OCI-LY1 (cell line): ENCODE measurements at regions not wholly inside any gene's neighbourhood (a gene's known extent, or its start where the extent isn't known, plus 50 kb on each side); places are given as distances from the start of the nearest gene placed in this dataset.

ENCODE experiments used
- H2AFZ ChIP-seq: fragments of 200-600 bp; sonication (generic), shearing (Covaris generic); 2 replicates; pipeline ENCODE4 v1.6.0; 2014; ENCODE audit warnings: antibody characterized with exemption, mild to moderate bottlenecking, low read length
- H3F3A ChIP-seq: fragments of 200-600 bp; sonication (generic), shearing (Covaris generic); 2 replicates; pipeline ENCODE4 v1.6.0; 2014; ENCODE audit warnings: mild to moderate bottlenecking, antibody characterized with exemption, low read length, moderate library complexity; ENCODE audit not compliant: insufficient read depth
- H3K27ac ChIP-seq: fragments of 200-600 bp; sonication (generic); 2 replicates; pipeline ENCODE4 v1.5.1; 2014; ENCODE audit warnings: low read length, mixed run types, mild to moderate bottlenecking, low read depth; ENCODE audit not compliant: poor library complexity, severe bottlenecking
- H3K27me3 ChIP-seq: fragments of 200-600 bp; sonication (generic); 2 replicates; pipeline ENCODE4 v1.6.0; 2014; ENCODE audit warnings: antibody characterized with exemption, mild to moderate bottlenecking, low read length, moderate library complexity; ENCODE audit not compliant: insufficient read depth
- H3K36me3 ChIP-seq: fragments of 200-600 bp; sonication (generic); 2 replicates; pipeline ENCODE4 v1.6.1; 2014; ENCODE audit warnings: mild to moderate bottlenecking, antibody characterized with exemption, low read length, moderate library complexity, mixed read lengths; ENCODE audit not compliant: insufficient read depth
- H3K4me1 ChIP-seq: fragments of 200-600 bp; sonication (generic); 2 replicates; pipeline ENCODE4 v1.5.1; 2014; ENCODE audit warnings: mild to moderate bottlenecking, low read length, moderate library complexity; ENCODE audit not compliant: insufficient read depth, severe bottlenecking
- H3K4me2 ChIP-seq: fragments of 200-600 bp; sonication (generic), shearing (Covaris generic); 2 replicates; pipeline ENCODE4 v1.6.1; 2014; ENCODE audit warnings: low read length
- H3K4me3 ChIP-seq: fragments of 200-600 bp; sonication (generic); 2 replicates; pipeline ENCODE4 v1.5.1; 2014; ENCODE audit warnings: low read length, low read depth, mild to moderate bottlenecking, mixed read lengths; ENCODE audit not compliant: poor library complexity, severe bottlenecking
- H3K79me2 ChIP-seq: fragments of 200-600 bp; shearing (Covaris generic); 2 replicates; pipeline ENCODE4 v1.6.1; 2016; ENCODE audit warnings: mixed run types, low read length, mixed read lengths; ENCODE audit not compliant: insufficient read depth
- H3K9ac ChIP-seq: fragments of 200-600 bp; sonication (generic), shearing (Covaris generic); 2 replicates; pipeline ENCODE4 v1.6.1; 2014; ENCODE audit warnings: mild to moderate bottlenecking, low read length, mixed read lengths
- H3K9me2 ChIP-seq: fragments of 200-600 bp; sonication (generic), shearing (Covaris generic); 2 replicates; pipeline ENCODE4 v1.6.1; 2014; ENCODE audit warnings: low read depth, mild to moderate bottlenecking, low read length, mixed read lengths
- H3K9me3 ChIP-seq: fragments of 200-600 bp; shearing (Covaris generic); 2 replicates; pipeline ENCODE4 v1.6.1; 2014; ENCODE audit warnings: low read length, mixed read lengths
- H4K20me1 ChIP-seq: fragments of 200-600 bp; sonication (generic), shearing (Covaris generic); 2 replicates; pipeline ENCODE4 v1.6.0; 2016; ENCODE audit warnings: mild to moderate bottlenecking, low read length; ENCODE audit not compliant: insufficient read depth
- EZH2 ChIP-seq: fragments of 200-600 bp; sonication (generic), shearing (Covaris generic); IDR thresholded peaks from 2 replicates; pipeline ENCODE4 v1.8.0; 2017; ENCODE audit warnings: borderline replicate concordance, mixed run types, mild to moderate bottlenecking, antibody characterized with exemption, low read length, moderate library complexity, mixed read lengths
- TF ChIP-seq, protein P1 (sequence below): fragments of 200-600 bp; sonication (generic), shearing (Covaris generic); IDR thresholded peaks from 2 replicates; pipeline ENCODE4 v1.5.1; 2017; ENCODE audit warnings: mild to moderate bottlenecking, antibody characterized with exemption, low read length, moderate library complexity, mixed read lengths

DNA sequence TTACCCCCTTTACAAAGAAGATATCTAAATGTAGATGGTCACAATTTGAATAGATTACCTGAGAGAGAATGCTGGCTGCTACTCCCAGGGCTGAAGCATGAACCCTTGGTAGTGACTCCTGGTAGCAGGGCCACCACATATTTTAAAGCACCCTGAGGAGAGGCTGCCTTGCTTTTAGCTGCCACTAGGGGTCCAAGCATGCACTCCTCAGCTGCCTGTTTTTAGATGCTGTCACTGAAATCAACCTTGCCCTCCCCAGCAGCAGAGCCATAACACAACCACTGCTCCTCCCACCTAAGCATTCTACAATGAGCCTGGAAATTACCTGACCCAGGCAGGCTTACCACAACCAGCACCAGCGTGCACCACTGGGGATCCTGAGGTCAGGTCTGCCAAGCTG is 850.9 kb downstream of the FAM133A start:
- Histone ChIP-seq H3K9me3 (no peaks in the 10 kb centered on the region), H3F3A (no peaks in the 10 kb centered on the region), H3K79me2 (no peaks in the 10 kb centered on the region), H3K27me3 (no peaks in the 10 kb centered on the region), H3K4me3 (no peak overlapping the region), H3K9ac (no peak overlapping the region), H4K20me1 (no peaks in the 10 kb centered on the region), H3K27ac (no peak overlapping the region), H3K9me2 (no peaks in the 10 kb centered on the region), H3K4me1 (no peaks in the 10 kb centered on the region), H2AFZ (no peak overlapping the region), H3K4me2 (no peak overlapping the region), H3K36me3 (no peaks in the 10 kb centered on the region)
- TF ChIP-seq EZH2: no peak
- TF ChIP-seq, protein P1, sequence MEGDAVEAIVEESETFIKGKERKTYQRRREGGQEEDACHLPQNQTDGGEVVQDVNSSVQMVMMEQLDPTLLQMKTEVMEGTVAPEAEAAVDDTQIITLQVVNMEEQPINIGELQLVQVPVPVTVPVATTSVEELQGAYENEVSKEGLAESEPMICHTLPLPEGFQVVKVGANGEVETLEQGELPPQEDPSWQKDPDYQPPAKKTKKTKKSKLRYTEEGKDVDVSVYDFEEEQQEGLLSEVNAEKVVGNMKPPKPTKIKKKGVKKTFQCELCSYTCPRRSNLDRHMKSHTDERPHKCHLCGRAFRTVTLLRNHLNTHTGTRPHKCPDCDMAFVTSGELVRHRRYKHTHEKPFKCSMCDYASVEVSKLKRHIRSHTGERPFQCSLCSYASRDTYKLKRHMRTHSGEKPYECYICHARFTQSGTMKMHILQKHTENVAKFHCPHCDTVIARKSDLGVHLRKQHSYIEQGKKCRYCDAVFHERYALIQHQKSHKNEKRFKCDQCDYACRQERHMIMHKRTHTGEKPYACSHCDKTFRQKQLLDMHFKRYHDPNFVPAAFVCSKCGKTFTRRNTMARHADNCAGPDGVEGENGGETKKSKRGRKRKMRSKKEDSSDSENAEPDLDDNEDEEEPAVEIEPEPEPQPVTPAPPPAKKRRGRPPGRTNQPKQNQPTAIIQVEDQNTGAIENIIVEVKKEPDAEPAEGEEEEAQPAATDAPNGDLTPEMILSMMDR: no peak; the same call in 1 of the 2 replicates

- Histone ChIP-seq H3K9me3 (no peaks in the 10 kb centered on the region), H2AFZ (no peak overlapping the region), H3K4me1 (no peaks in the 10 kb centered on the region), H3F3A (no peaks in the 10 kb centered on the region), H3K9me2 (no peaks in the 10 kb centered on the region), H3K27ac (no peak overlapping the region), H3K27me3 (no peaks in the 10 kb centered on the region), H3K4me2 (no peak overlapping the region), H3K79me2 (no peaks in the 10 kb centered on the region), H3K36me3 (no peaks in the 10 kb centered on the region), H3K4me3 (no peak overlapping the region), H4K20me1 (no peaks in the 10 kb centered on the region), H3K9ac (no peak overlapping the region)
- TF ChIP-seq, protein P1: no peak
- TF ChIP-seq EZH2: no peak
These were observed 871.7 kb downstream of the FAM133A start for GRCh38 chrX:94545722-94546121.

DNA sequence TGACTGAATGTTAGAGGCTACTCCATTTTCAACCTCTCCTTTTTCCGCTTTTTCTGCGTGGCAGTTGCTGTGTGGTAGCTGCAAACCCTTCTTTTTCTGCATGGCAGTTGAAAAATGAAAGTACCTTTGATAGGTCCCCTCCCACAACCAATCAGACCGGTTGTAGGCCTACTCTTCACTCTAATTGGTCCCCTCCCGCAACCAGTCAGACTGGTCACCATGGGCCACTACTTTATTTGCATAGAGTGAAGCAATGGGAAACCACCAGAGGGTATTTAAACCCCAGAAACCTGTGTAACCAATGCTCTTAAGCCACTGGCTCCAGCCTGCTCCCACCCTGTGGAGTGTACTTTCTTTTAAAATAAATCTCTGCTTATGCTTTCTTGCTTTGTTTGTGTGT is 877.8 kb downstream of the FAM133A start:
- Histone ChIP-seq H3K36me3 (no peaks in the 10 kb centered on the region), H3K4me2 (no peak overlapping the region), H3F3A (no peaks in the 10 kb centered on the region), H3K79me2 (no peaks in the 10 kb centered on the region), H3K9me3 (no peaks in the 10 kb centered on the region), H3K27ac (no peak overlapping the region), H3K4me3 (no peak overlapping the region), H3K9ac (no peak overlapping the region), H3K9me2 (no peaks in the 10 kb centered on the region), H2AFZ (no peak overlapping the region), H3K27me3 (no peaks in the 10 kb centered on the region), H3K4me1 (no peaks in the 10 kb centered on the region), H4K20me1 (no peaks in the 10 kb centered on the region)
- TF ChIP-seq EZH2: no peak
- TF ChIP-seq, protein P1: no peak
